Activated CD4-positive, alpha-beta T cell treated with anti-CD3 and anti-CD28 coated beads, Interleukin-2, amount 50 U/mL, for 48 hours (primary cell): ENCODE measurements at regions not wholly inside any gene's neighbourhood (a gene's known extent, or its start where the extent isn't known, plus 50 kb on each side); places are given as distances from the start of the nearest gene placed in this dataset.

ENCODE experiments used
- DNase-seq, 2 experiments: peaks; one replicate each; pipeline ENCODE4 v3.0.0-alpha.2; 2020

DNA sequence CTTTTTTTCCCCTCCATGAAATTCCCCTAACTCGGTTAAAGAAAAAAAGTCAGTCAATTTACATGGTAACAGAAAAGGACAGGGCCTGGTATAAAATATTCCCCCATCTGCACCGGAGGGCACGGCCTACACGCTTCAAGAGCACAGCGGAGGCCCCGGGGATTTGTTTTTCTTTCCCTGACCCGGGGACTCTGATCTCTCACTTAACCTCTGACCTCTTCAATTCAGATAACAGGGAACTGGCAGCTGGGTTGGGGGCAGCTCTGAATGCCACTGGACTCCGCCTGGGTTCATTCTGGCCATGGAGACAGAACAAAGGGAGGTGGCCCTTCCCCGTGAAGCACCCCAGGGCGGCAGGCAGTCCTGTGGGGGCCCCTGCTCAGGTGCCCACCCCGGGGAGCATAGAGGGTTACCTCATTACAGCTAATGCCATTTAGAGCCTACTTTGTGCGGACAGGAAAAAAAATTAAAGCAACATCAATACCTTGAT, 257.5 kb downstream of the SHQ1 start:
- DNase-seq = no peak

DNA sequence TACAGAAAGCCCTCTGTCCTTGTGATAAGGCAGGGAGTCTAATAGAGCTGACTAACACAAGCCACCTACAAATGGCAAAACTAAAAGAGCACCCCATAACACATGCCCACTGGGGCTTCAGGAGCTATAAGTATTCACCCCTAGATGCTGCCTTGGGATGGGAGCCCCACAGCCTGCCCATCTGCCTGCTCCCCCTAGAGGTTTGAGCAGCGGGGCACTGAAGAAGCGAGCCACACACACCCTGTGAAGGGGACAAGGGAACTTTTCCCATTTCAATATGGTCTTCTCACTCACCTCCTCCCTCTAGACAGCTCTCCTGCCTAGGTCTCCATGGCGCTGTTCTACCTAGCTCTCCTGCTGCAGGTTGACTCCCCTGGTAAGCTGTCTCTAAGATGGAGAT, 261.0 kb downstream of the SHQ1 start:
- DNase-seq = no peak

DNA sequence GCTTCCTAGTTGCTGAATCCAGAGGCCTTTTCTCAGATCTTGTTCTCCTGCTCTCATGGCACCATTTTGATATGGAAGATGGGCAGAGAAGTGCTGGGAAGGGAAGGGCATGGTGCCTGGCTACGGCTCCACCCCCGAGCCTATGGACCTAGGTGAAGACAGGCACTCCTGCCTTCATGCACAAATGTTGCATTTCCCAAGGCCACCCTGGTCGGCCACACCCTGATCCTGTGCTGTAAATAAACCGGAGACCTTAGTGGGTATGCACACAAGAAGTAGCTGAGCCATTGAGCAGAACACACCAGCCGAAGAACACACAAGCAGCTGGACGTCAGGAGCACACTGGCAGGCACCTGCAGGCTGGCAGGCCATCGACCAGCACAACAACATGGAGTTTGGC, 261.6 kb downstream of the SHQ1 start:
- DNase-seq = no peak

GRCh38 chr3:72585966-72586365, 262.3 kb downstream of the SHQ1 start:
- no peak for DNase-seq

- no peak for DNase-seq
Observed at GRCh38 chr3:72584262-72584661, 264.0 kb downstream of the SHQ1 start.

DNA sequence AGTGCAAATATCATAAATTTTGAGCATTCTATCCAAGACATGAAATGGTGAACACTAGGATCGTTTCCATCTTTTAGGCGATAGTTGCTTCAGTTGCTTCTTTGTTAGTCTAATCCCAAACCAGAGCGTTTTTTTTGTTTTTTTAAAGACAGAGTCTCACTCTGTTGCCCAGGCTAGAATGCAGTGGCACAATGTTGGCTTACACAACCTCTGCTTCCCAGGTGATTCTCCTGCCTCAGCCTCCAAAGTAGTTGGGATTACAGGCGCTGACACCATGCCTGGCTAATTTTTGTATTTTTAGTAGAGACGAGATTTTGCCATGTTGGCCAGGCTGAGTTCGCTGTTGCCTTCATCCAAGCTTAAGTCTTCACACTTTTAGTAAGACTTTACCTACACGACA, 265.3 kb downstream of the SHQ1 start:
- no peak for DNase-seq

DNA sequence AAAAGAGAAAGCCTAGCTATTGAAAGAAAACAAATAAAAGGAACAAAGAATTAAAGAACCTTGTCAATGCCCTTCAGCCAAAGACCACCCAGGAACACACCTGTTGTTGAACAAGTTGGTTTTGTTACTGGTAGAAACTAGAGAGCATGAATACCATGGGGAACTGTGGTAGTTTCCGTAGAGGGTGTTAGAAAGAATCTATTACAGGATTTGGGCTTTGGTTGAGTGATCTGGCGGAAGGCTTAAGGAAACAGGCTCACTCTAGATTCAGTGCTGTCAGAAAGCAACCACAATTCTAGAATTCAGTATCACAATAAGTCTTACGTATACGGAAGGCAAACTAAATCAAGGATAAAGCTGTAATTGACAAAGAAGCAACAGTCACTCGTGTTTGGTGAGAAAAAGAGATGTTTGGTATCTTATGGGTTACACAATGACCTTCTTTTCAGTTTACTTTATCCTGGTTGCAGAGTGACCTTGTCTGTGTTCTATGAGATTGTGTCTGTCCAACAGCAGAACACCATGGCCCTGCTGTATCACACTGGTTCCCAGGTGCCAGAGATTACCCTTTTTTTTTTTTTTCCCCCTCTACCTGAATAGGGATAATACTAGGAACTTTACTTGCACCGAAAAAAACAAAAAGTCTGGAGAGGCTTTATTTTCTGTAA, 265.9 kb downstream of the SHQ1 start:
- no peak for DNase-seq

DNA sequence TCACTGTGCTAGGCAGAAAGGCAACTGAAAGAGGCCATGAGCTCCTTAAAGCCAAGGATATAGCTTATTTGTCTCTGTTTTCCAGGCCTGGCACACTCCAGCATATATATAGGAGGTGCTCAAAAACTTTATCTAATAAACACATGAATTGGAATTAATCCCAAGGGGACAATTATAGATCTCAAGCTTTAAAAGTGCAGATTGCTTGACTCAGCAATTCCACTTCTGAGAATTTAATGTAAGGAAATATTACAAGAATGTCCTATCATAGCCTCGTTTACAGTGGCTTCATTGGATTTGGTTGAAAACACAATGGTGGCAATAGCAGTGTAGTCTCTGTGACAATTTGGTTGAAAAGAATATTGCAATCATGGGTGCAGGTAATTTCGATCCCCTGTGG, 267.3 kb downstream of the SHQ1 start:
- DNase-seq = no peak

GRCh38 chr3:72580246-72580756, 267.9 kb downstream of the SHQ1 start:
- no peak for DNase-seq

DNA sequence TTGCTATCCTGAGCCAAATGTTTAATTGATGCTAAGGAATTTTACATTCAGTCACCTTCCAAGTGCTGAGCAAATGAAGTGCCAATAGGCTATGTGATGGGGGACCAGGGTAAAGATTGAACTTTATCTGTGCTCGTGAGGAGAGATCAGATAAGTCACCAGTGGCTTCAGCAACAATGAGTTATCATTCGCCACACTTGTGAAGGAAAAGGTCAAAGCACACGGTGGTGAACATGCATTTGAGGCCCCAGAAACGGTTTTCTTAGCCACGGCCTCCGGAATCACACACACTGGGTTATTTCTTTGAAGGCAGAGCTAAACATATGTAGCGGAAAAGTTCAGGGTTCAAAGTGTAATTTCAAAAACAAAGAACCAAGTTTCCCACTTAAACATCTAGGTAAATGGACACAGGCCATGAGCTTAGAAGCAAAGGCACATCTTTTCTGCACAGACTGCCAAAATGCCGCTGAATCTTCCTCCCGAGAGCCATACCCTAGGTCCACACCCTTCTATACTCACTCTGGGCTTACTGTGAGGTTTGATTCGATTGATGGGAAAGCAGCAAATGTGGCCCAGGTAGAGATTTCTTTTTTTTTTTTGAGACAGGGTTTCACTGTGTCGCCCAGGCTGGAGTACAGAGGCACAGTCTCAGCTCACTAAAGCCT, 268.5 kb downstream of the SHQ1 start:
- no peak for DNase-seq

- no peak for DNase-seq
Observed at GRCh38 chr3:72579191-72579580, 269.1 kb downstream of the SHQ1 start.

DNA sequence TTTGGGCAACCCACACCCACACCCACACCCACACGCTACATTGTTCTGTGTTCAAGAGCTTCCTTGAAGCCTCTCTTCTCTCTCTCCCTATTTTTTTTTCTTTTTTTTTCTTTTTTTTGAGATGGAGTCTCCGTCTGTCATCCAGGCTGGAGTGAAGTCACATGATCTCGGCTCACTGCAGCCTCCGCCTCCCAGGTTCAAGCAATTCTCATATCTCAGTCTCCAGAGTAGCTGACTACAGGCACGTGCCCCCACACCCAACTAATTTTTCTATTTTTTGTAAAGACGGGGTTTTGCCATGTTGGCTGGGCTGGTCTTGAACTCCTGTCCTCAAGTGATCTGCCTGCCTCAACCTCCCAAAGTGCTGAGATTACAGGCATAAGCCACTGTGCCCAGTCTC, 271.1 kb downstream of the SHQ1 start:
- DNase-seq = no peak

- DNase-seq = no peak
Observed at GRCh38 chr3:72576563-72576962, 271.7 kb downstream of the SHQ1 start.

DNA sequence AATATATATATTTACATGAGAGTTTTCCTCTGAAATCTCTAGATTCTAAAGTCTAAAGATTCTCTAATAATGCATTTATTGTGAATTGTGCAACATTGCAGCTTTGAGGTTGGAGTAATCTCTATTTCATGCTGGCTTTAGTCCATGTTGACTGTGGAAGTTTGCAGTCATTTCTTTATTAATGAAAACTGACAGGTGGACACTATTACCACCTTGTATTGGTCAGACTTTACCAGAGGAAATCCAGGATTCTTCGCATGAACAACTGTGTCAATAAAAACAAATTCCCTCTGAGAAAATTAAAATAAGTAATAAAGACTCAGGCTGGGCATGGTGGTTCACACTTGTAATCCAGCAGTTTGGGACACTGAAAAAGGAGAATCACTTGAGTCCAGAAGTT, 274.1 kb downstream of the SHQ1 start:
- no peak for DNase-seq

GRCh38 chr3:72573051-72573450, 275.2 kb downstream of the SHQ1 start:
- no peak for DNase-seq

DNA sequence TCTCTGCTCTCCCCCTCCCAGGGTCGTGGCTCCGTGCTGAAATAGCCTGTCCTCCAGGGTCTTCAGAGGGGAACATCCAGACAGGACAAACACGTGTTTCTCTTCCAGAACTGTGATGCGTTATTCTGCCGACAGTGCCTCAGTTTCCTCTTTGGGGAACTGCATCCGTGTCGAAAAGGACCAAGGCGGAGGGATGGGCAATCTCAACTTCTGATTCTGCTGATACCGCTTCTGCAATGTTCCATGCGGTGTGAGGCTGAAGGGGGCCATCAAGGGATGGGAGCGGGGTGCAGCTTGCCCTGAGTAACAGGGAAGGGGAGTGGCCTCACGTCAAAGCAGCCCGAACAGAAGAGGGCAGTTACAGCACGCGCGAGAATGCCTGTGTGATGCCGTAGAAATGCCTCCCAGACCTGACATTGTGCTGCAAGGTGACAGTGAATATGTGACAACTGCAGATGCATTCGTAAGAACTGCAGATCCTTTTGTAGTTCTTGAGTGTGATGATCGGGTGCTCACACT, 275.7 kb downstream of the SHQ1 start:
- no peak for DNase-seq

DNA sequence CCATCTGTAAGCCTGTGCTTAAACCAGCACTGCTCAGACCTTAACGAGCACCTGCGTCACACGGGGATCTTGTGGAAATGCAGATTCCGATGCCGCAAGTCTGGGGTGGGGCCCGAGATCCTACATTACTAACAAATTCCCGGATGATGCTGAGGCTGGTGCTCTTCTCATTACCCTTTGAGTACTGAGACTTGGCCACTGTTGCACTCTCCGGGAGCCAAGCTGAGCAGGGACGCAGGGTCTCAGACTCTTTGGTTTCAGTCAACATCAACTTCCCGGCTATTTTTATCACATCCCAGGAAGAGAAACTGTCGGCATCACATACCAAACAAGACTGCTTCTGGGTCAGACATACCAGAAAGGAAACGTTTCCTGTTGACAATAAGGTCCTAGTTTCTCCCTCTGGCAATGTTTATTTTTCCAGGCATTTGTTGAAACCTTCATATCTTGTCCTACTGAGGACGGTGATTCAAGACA, 276.6 kb downstream of the SHQ1 start:
- DNase-seq = no peak

DNA sequence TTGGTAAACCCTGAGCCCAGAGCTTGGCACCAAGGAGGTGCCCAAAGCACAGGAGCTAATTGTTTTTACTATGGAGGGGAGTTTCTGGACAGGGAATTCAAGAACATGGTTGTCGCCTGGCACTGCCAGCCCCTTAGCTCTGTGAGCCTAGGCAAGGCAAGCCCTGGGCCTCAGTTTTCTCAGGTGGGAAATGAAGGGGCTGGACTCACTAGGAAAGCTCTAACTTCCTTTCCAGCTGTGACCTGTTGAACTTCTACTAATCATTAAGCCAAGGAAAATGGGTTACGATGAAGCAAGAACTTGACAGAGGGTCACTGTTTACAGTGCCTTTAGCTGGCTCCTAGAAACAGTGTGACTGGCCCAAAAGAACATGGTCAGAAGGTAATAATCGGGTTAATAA, 277.2 kb downstream of the SHQ1 start:
- no peak for DNase-seq

DNA sequence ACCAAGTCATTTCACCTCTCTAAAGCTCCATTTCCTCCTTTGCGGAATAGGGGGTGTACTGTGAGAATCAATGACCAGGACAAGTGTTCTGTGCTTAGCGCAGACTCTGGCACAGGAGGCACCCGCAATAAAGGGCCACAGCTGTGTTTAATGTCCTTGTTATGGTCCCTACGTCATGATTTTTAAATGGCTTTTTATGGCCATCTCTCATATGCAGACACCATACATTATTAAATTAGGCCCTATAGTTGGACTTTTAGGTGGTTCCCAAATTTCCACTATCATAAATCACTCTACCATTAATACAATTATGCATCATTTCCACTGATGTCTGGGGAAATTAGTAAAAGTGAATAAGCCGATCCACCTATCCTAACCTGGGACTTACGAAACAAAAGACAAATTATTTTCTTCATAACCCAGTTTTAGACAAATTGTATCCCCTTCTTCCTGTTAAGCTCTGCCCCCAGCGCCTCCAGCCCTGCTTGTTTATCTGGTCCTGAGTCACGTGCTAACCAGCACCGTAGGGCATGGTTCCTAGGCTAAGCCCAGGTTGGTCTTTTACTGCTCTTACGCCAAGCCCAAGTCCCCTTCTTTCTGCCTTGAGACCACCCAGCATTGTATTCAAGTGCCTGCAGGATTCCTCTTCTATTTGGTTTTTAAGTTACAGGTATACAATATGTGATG, 278.3 kb downstream of the SHQ1 start:
- no peak for DNase-seq

DNA sequence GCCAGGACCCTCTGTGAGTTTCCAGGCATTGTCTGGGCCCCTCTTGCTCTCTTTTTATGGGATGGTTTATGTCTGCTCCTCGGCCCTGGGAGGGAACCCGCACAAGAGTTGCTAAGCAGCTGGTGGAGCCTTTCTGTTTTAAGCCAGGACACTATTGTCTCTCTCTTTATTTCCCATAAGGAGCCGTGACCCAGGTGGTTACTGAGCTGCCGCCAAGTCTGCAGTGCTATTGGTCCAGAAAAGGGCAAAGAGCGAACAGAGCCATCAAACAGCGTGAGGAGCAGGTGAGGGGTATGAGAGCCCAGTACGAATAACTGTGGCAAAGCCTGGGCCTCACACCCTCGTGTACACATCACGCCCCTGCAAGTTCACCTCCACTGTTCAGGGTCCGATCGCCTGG, 280.2 kb downstream of the SHQ1 start:
- DNase-seq = no peak

DNA sequence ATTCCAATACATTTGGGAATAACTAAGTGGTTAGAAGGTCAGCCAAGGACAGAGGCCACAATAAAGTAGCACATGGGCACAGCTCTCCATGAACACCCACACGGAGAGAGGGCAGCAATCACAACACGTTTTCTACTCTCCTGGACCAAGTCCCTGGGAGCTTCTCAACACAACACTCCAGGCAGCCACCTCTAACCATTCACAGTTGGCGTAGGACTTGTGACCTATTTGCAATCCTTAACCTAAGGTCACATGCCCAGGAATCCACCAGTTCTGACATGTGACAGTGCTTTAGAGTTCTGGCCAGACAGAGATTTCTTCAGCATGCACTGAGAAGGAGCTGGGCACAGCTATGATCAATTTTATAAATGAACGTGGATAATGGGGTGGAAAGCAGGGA, 280.8 kb downstream of the SHQ1 start:
- DNase-seq = no peak

GRCh38 chr3:72565593-72565992, 282.7 kb downstream of the SHQ1 start:
- DNase-seq = no peak

GRCh38 chr3:72563690-72564370, 284.4 kb downstream of the SHQ1 start:
- DNase-seq = no peak
